Activated CD4-positive, alpha-beta T cell treated with anti-CD3 and anti-CD28 coated beads for 36 hours (primary cell): ENCODE measurements at regions not wholly inside any gene's neighbourhood (a gene's known extent, or its start where the extent isn't known, plus 50 kb on each side); places are given as distances from the start of the nearest gene placed in this dataset.

Source experiments
- ATAC-seq: fragments of 200-7000 bp; cut with Tn5 transposase; one replicate; pipeline ENCODE4 v1.10.0; 2021; ENCODE audit warnings: mild to moderate bottlenecking, moderate library complexity
- CTCF ChIA-PET: fragments of 350-600 bp; sonication (Branson Sonifier 250); formaldehyde crosslinking; loops from one replicate; lab custom pipeline; 2021; ENCODE audit warnings: antibody characterized with exemption; lab: Charles Lee
- POLR2A ChIA-PET: fragments of 350-600 bp; sonication (Branson Sonifier 250); formaldehyde crosslinking; loops from one replicate; lab custom pipeline; 2021; ENCODE audit warnings: antibody characterized with exemption, inconsistent platforms; lab: Charles Lee
- DNase-seq: peaks from one replicate; pipeline ENCODE4 v3.0.0-alpha.2; 2020
- H3K27ac Mint-ChIP-seq: one replicate; pipeline ENCODE4 v1.8.0; 2021; ENCODE audit warnings: mixed read lengths
- H3K27me3 Mint-ChIP-seq: one replicate; pipeline ENCODE4 v1.8.0; 2021; ENCODE audit warnings: mixed read lengths
- H3K36me3 Mint-ChIP-seq: one replicate; pipeline ENCODE4 v1.8.0; 2021; ENCODE audit warnings: low read depth, mixed read lengths
- H3K4me1 Mint-ChIP-seq: one replicate; pipeline ENCODE4 v1.8.0; 2021; ENCODE audit warnings: mixed read lengths
- H3K4me3 Mint-ChIP-seq: one replicate; pipeline ENCODE4 v1.8.0; 2021; ENCODE audit warnings: mild to moderate bottlenecking, moderate library complexity, mixed read lengths
- H3K9me3 Mint-ChIP-seq: one replicate; pipeline ENCODE4 v1.8.0; 2021; ENCODE audit warnings: low read depth, mixed read lengths
- intact Hi-C, 2 experiments: fragments of 100-400 bp; cut with DNase I in 1 of 2; cut with micrococcal nuclease in 1 of 2; formaldehyde crosslinking; loops; one replicate each; pipeline versions ENCODE4 v1.14.2 to v1.15.1; 2022 to 2024; cut with DNase I, micrococcal nuclease

DNA sequence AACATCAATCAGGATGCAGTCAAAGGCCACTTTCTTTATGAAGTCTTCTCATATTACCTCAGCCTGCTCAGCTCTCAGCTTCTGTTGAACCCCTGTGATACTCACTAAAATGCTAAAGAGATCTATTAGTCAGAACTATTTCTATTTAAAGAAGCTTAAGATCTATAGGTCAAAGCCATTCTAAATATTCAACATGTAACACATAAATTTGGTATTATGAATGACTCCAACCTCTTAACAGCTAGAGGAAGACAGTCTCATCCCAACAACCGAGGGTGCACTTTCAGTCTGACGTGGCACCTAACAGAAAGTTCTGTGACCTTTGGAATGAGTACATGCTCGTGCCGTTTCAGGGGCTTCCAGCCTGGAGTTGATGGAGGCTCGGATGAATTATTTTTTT lies 301.5 kb upstream of the VLDLR start:
- no peaks in the 10 kb centered on the region for H3K36me3 Mint-ChIP-seq
- peaks cover 2% of the 10 kb centered on the region for H3K27me3 Mint-ChIP-seq
- no peak for ATAC-seq
- no peak overlapping the region for H3K27ac Mint-ChIP-seq
- no peak overlapping the region for H3K4me3 Mint-ChIP-seq
- peaks cover 4% of the 10 kb centered on the region for H3K9me3 Mint-ChIP-seq
- DNase-seq: no peak
- ChIA-PET CTCF (no interaction called here), POLR2A (no interaction called here)
- no peaks in the 10 kb centered on the region for H3K4me1 Mint-ChIP-seq
- intact Hi-C loops: no loop called here

DNA sequence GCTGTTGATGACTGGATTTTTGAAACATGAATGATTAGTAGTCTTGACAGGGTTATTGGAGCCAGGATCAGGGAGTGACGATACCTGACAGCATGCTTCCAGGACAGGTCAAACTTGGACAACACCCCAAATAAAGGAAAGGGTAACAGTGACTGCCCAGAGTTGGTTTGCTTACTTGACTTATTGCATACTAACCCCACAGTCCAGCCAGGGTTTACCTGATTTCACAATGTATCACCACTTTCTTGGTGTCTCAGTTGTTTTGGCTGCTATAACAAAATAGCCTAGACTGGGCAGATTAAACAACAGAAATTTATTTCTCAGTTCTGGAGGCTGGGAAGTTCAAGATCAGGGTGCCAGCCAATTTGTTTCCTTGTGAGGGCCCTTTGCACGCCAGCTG lies 301.0 kb upstream of the VLDLR start:
- POLR2A ChIA-PET: no interaction called here
- Mint-ChIP-seq H3K4me1 (no peaks in the 10 kb centered on the region), H3K4me3 (no peak overlapping the region), H3K27me3 (peaks cover 2% of the 10 kb centered on the region), H3K36me3 (no peaks in the 10 kb centered on the region), H3K9me3 (peaks cover 2% of the 10 kb centered on the region), H3K27ac (no peak overlapping the region)
- no peak for DNase-seq
- no peak for ATAC-seq
- CTCF ChIA-PET: no interaction called here
- intact Hi-C loops: no loop called here

DNA sequence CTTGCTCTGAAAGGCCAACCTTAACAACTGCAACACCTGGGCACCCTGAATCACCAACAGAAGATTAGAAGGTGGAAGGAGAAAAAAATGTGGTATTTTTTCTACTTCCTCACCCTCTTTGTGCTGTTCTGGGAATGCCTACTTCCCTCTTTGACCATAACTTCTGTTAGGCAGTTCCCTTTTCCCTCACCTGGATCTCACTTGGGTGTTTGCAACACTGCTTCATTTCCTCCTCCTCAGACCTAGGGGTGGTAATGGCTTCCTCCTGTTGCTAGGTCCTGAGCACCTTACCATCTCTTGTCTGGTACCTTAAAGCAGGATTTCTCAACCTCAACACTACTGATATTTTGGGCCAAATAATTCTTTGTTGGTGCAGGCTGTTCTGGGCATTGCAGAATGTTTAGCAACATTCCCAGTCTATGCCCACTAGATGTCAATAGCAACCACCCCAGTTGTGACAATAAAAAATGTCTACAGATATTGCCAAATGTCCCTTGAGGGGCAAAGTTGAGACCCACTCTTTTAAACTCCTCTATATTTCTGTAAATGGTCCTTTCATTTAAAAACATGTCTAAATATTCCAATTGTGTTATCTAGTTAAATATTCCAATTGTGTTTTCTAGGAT lies 300.0 kb upstream of the VLDLR start:
- Mint-ChIP-seq H3K27ac (no peak overlapping the region), H3K27me3 (peaks cover 2% of the 10 kb centered on the region), H3K36me3 (no peaks in the 10 kb centered on the region), H3K9me3 (no peaks in the 10 kb centered on the region), H3K4me3 (no peak overlapping the region), H3K4me1 (no peaks in the 10 kb centered on the region)
- no peak for DNase-seq
- intact Hi-C loops: no loop called here
- CTCF ChIA-PET: no interaction called here
- POLR2A ChIA-PET: no interaction called here
- no peak for ATAC-seq

DNA sequence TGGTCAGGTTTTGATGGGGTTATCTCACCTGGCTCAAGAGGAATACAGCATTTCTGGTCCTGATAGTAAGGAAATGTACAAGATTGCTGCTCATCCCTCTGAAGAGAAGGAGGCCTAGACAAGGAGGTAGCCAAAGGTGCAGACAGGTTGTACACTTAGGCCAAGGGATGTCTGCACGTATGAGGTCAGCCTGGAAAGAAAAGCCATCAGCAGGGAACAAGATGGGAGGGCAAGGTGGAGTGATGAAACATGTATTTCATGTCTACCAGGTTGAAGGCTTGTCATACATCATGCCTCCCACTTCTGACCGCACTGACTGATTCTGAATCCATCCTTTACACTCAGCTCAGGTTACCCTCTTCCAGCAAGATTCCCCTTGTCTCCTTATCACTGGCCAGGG lies 296.8 kb upstream of the VLDLR start:
- Mint-ChIP-seq H3K36me3 (no peaks in the 10 kb centered on the region), H3K9me3 (no peaks in the 10 kb centered on the region), H3K27ac (no peak overlapping the region), H3K27me3 (peaks cover 2% of the 10 kb centered on the region), H3K4me1 (no peaks in the 10 kb centered on the region), H3K4me3 (no peak overlapping the region)
- DNase-seq: no peak
- no peak for ATAC-seq
- ChIA-PET CTCF (interaction anchor here (1.2 kb wide), 1 partner anchor 44 kb away, joined by 3 read pairs; no protein-coding TSS in a partner anchor), POLR2A (no interaction called here)
- intact Hi-C loops: no loop called here

DNA sequence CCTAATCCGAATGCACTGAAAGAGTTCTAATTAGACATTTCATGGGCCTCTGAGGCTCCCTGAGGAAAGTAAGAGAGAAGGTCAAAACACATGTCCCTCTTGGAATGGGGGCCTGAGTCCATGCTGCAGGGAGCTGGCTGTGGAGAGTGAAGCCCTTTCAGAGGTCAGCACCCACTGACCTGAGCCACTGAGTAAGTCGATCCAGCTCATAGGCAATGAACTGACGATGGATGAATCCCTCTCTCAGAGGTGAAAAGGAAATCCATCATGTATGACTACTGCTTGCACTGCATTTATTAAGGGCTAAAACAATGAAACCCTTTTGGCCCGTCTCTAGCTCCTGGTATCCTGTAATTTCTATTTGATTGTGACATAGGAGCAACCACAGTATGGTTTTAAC lies 288.9 kb upstream of the VLDLR start:
- intact Hi-C loops: no loop called here
- ATAC-seq: no peak
- H3K27me3 Mint-ChIP-seq: peaks cover 9% of the 10 kb centered on the region

DNA sequence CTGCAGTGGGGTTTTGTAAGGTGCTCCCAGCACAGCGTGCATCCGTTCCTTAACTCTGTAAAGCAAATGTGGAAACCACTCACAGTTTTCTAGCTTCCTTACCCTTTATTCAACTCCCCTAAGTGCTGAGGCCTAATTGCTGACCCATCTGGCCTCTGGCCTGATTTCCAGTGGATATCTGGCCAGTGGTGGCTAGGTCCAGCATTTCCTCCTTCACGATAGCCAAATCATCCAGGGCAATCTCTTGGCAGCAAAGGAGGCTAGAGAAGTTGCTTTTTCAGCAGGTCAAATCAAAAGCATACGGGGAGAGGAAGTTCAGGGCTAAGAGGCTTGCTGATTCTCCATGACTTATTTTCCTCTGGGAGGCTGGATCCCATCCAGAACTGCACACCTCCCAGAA lies 286.3 kb upstream of the VLDLR start:
- Mint-ChIP-seq H3K4me1 (no peaks in the 10 kb centered on the region), H3K36me3 (no peaks in the 10 kb centered on the region), H3K4me3 (no peak overlapping the region), H3K27me3 (peaks cover 6% of the 10 kb centered on the region), H3K9me3 (no peaks in the 10 kb centered on the region), H3K27ac (no peak overlapping the region)
- ATAC-seq: no peak
- DNase-seq: no peak
- CTCF ChIA-PET: no interaction called here
- intact Hi-C loops: no loop called here
- POLR2A ChIA-PET: no interaction called here

More for the DNA sequence above, 288.9 kb upstream of the VLDLR start:
- DNase-seq: no peak
- H3K4me3 Mint-ChIP-seq: no peak overlapping the region
- H3K27ac Mint-ChIP-seq: no peak overlapping the region
- no peaks in the 10 kb centered on the region for H3K9me3 Mint-ChIP-seq
- CTCF ChIA-PET: no interaction called here
- H3K36me3 Mint-ChIP-seq: no peaks in the 10 kb centered on the region
- POLR2A ChIA-PET: no interaction called here
- H3K4me1 Mint-ChIP-seq: no peaks in the 10 kb centered on the region

DNA sequence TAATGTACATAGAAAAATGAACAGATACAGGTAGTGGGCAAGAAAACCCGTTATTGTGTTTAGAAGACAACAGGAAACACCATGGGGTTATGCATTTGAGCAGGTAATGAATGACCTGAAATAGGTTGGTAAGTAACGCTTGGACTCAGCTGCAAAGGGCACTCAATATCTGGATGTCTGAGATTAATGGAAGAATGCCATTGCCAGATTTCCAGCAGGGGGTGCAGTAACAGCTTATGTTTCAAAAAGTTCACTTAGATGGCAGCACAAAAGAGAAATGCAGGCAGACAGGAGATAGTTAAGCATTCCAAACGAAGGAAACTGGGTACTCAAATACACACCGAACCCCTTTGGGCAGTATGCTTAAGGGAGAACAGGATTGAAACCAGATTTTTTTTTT lies 285.5 kb upstream of the VLDLR start:
- no peak for DNase-seq
- no peaks in the 10 kb centered on the region for H3K4me1 Mint-ChIP-seq
- H3K27me3 Mint-ChIP-seq: peaks cover 4% of the 10 kb centered on the region
- intact Hi-C loops: no loop called here
- ChIA-PET CTCF (no interaction called here), POLR2A (no interaction called here)
- H3K36me3 Mint-ChIP-seq: no peaks in the 10 kb centered on the region
- no peak overlapping the region for H3K4me3 Mint-ChIP-seq
- no peaks in the 10 kb centered on the region for H3K9me3 Mint-ChIP-seq
- no peak overlapping the region for H3K27ac Mint-ChIP-seq
- ATAC-seq: no peak

DNA sequence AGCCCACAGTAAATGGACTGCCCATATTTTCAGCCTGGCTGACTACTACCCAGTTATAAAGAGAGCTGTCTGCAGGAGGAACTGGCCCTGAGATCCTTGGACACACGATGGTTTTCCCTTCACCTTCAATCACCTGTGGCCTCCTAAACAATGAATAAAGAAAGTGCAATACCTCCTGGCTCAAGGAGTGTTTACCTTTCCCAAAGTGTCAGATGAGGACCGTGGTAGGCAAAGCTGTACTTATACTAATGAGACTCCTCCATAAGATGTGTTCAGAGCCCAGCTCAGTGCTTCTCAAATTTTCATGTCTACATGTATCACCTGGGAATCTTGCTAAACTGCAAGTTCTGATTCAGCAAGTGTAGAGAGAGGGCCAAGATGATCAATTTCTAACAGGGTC lies 284.5 kb upstream of the VLDLR start:
- Mint-ChIP-seq H3K4me3 (no peak overlapping the region), H3K27me3 (peaks cover 6% of the 10 kb centered on the region), H3K4me1 (no peaks in the 10 kb centered on the region), H3K27ac (no peak overlapping the region), H3K36me3 (no peaks in the 10 kb centered on the region), H3K9me3 (no peaks in the 10 kb centered on the region)
- ChIA-PET POLR2A (no interaction called here), CTCF (no interaction called here)
- intact Hi-C loops: no loop called here
- DNase-seq (no peak), ATAC-seq (no peak)

DNA sequence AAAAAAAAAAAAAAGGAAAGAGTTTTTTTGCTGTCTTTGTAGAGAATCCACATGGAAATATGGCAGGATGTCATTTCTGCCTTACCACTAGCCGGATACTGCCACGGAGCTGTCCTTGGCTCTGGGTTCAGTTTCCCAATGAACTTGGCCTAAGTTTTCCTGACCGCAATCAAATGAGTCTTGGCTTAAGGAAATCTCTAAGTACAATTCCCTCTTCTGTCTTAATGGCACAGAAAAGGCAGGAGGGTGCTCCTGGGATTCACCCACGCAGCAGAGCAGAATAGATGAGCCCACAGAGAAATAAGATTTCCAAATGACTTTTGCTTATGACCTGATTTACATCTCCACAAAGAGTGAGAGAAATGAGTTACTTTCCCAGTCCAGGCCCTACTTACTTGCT lies 284.0 kb upstream of the VLDLR start:
- ChIA-PET POLR2A (no interaction called here), CTCF (no interaction called here)
- no peak overlapping the region for H3K4me3 Mint-ChIP-seq
- H3K27ac Mint-ChIP-seq: no peak overlapping the region
- no peak for DNase-seq
- no peaks in the 10 kb centered on the region for H3K36me3 Mint-ChIP-seq
- no peaks in the 10 kb centered on the region for H3K4me1 Mint-ChIP-seq
- ATAC-seq: no peak
- no peaks in the 10 kb centered on the region for H3K9me3 Mint-ChIP-seq
- H3K27me3 Mint-ChIP-seq: peaks cover 6% of the 10 kb centered on the region
- intact Hi-C loops: no loop called here

DNA sequence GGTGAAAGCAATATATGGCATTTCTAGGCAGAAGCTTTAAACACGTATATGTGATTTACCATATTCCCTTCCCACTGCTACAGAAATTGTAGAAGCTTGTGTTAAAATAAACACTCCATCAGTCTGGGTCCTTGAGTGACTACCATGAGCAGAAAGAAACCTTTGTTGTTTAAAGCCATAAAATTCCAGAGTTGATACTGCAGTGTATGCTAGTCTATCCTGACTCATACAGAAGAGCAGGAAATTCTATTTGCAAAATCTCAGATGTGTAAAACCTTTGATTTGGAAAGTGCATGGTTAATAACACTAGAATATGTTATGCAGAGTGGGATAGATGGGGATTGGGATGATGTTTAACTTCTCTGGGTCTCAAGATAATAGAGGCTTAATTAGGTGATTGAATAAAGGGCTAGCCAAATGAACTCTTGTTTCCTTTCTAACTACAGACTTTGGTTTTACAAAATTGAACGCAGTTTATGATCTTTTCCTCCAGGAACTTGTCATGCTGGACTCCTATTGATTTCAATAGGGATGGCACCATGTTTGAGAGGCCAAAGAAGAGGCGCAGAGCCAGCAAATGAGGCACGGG lies 282.7 kb upstream of the VLDLR start:
- ChIA-PET CTCF (no interaction called here), POLR2A (no interaction called here)
- intact Hi-C loops: no loop called here
- peaks cover 7% of the 10 kb centered on the region for H3K27me3 Mint-ChIP-seq
- no peak overlapping the region for H3K4me3 Mint-ChIP-seq
- ATAC-seq: no peak
- H3K36me3 Mint-ChIP-seq: no peaks in the 10 kb centered on the region
- H3K27ac Mint-ChIP-seq: no peak overlapping the region
- H3K9me3 Mint-ChIP-seq: no peaks in the 10 kb centered on the region
- no peaks in the 10 kb centered on the region for H3K4me1 Mint-ChIP-seq
- DNase-seq: no peak

DNA sequence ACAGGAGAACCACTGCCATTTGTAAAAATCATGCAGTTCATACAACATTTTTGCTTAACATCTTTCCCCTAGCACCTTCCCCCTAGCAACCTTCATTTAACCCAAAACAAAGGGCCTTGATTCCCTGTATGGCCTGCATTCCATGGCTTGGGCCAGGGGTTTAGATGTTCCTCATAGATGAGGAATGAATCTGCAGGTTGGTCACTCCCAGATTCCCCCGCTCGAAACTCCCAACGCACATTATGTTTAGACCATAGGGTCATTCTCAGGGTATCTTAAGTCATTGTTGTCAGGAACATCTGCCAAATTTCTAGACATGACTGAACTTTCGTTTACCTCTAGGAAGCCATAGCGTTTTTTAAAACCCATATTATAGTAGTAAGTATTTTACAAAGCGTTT lies 282.2 kb upstream of the VLDLR start:
- Mint-ChIP-seq H3K4me3 (no peak overlapping the region), H3K27ac (no peak overlapping the region), H3K9me3 (no peaks in the 10 kb centered on the region), H3K4me1 (no peaks in the 10 kb centered on the region), H3K36me3 (no peaks in the 10 kb centered on the region), H3K27me3 (peaks cover 7% of the 10 kb centered on the region)
- ChIA-PET POLR2A (no interaction called here), CTCF (no interaction called here)
- DNase-seq (no peak), ATAC-seq (no peak)
- intact Hi-C loops: no loop called here

DNA sequence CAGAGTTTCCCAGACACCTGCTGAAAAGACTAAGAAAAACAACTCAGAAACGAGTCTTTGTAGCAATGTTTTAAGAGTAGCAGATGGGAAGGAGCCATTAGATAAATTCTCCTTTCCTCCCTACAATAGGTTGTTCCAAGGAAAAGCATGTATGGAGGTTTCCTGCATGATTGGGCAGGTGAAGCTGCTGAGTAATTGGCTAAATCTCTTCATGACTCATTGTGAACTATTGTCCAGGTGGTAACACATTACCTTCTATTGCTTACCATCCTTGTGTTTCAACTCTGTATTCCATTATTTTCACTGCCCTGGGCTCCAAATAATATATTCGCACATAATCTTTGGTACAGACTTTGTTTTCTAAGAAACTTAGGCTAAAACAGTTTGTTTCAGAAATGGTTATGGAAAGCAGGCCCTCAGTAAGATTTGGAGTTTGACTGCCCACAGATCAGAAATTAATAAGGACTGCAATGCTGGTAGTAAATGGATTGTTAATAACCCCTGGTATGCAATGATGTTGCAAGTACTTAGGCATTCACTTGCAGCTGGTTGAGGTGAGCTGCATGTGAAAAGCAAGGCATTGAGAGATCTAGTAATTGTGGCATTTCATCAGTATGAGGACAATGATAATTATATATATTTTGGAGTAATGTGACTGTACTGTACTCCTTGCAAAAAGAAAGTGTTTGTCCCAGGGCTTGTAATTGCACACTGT lies 281.4 kb upstream of the VLDLR start:
- CTCF ChIA-PET: no interaction called here
- no peak for ATAC-seq

More for the DNA sequence above, 281.4 kb upstream of the VLDLR start:
- no peaks in the 10 kb centered on the region for H3K9me3 Mint-ChIP-seq
- intact Hi-C loops: loop anchor here (5.0 to 10.0 kb wide), 2 partner anchors 52 to 65 kb away; no protein-coding TSS in a partner anchor
- no peak for DNase-seq
- no peaks in the 10 kb centered on the region for H3K4me1 Mint-ChIP-seq
- H3K27ac Mint-ChIP-seq: no peak overlapping the region
- H3K36me3 Mint-ChIP-seq: no peaks in the 10 kb centered on the region
- H3K27me3 Mint-ChIP-seq: peaks cover 7% of the 10 kb centered on the region
- POLR2A ChIA-PET: no interaction called here
- H3K4me3 Mint-ChIP-seq: no peak overlapping the region
